DOHH2 (cell line): ENCODE measurements at regions not wholly inside any gene's neighbourhood (a gene's known extent, or its start where the extent isn't known, plus 50 kb on each side); places are given as distances from the start of the nearest gene placed in this dataset.

Source experiments
- H3F3A ChIP-seq: fragments of 200-600 bp; sonication (generic), shearing (Covaris generic); 2 replicates; pipeline ENCODE4 v1.6.0; 2016; ENCODE audit warnings: antibody characterized with exemption, mild to moderate bottlenecking; ENCODE audit not compliant: control insufficient read depth, insufficient read depth
- H3K27ac ChIP-seq: fragments of 200-600 bp; sonication (generic); 2 replicates; pipeline ENCODE4 v1.5.1; 2014; ENCODE audit warnings: low read depth, mild to moderate bottlenecking, low read length, moderate library complexity
- H3K27me3 ChIP-seq: fragments of 200-600 bp; sonication (generic); 2 replicates; pipeline ENCODE4 v1.6.1; 2014; ENCODE audit warnings: mild to moderate bottlenecking, low read length, mixed read lengths; ENCODE audit not compliant: control insufficient read depth
- H3K36me3 ChIP-seq: fragments of 200-600 bp; sonication (generic); 2 replicates; pipeline ENCODE4 v1.6.1; 2014; ENCODE audit warnings: mild to moderate bottlenecking, low read length, moderate library complexity, mixed read lengths; ENCODE audit not compliant: control insufficient read depth
- H3K4me1 ChIP-seq: fragments of 200-600 bp; sonication (generic); 2 replicates; pipeline ENCODE4 v1.6.1; 2014; ENCODE audit warnings: mild to moderate bottlenecking, low read length, mixed read lengths; ENCODE audit not compliant: control insufficient read depth
- H3K4me2 ChIP-seq: fragments of 200-600 bp; sonication (generic); 2 replicates; pipeline ENCODE4 v1.6.0; 2014; ENCODE audit warnings: mild to moderate bottlenecking, low read length, moderate library complexity
- H3K4me3 ChIP-seq: fragments of 200-600 bp; sonication (generic); 2 replicates; pipeline ENCODE4 v1.5.1; 2014; ENCODE audit warnings: mild to moderate bottlenecking, low read length, mixed read lengths
- H3K79me2 ChIP-seq: fragments of 200-600 bp; sonication (generic); 2 replicates; pipeline ENCODE4 v1.6.1; 2014; ENCODE audit warnings: mild to moderate bottlenecking, low read length, mixed read lengths; ENCODE audit not compliant: control insufficient read depth
- H3K9me2 ChIP-seq: fragments of 200-600 bp; sonication (generic); replicated peaks from 2 replicates; pipeline ENCODE4 v1.6.1; 2014; ENCODE audit warnings: mild to moderate bottlenecking, low read length, mixed read lengths; ENCODE audit not compliant: control insufficient read depth
- H3K9me3 ChIP-seq: fragments of 200-600 bp; sonication (generic); 2 replicates; pipeline ENCODE4 v1.6.1; 2014; ENCODE audit warnings: antibody characterized with exemption, low read length, mixed read lengths; ENCODE audit not compliant: control insufficient read depth, insufficient read depth
- H4K20me1 ChIP-seq: fragments of 200-600 bp; sonication (generic); 2 replicates; pipeline ENCODE4 v1.6.0; 2014; ENCODE audit warnings: low read depth, mild to moderate bottlenecking, antibody characterized with exemption, low read length, moderate library complexity; ENCODE audit not compliant: control insufficient read depth, insufficient read depth
- CTCF ChIP-seq: fragments of 200-600 bp; sonication (generic); IDR thresholded peaks from one replicate; pipeline ENCODE4 v1.5.1; 2014; ENCODE audit warnings: antibody characterized with exemption, mild to moderate bottlenecking, low read depth, low read length; ENCODE audit not compliant: poor library complexity, severe bottlenecking
- EZH2phosphoT487 ChIP-seq: fragments of 200-600 bp; sonication (generic); IDR thresholded peaks from 2 replicates; pipeline ENCODE4 v1.6.1; 2017; ENCODE audit warnings: borderline replicate concordance, mild to moderate bottlenecking, antibody characterized with exemption, low read length, moderate library complexity, mixed read lengths

GRCh38 chr2:147614471-147614870, 230.4 kb upstream of the ACVR2A start:
- no peak overlapping the region for H3K27ac ChIP-seq
- H4K20me1 ChIP-seq = no peaks in the 10 kb centered on the region
- no peaks in the 10 kb centered on the region for H3K79me2 ChIP-seq
- TF ChIP-seq EZH2phosphoT487 (no peak), CTCF (no peak)
- no peaks in the 10 kb centered on the region for H3K9me2 ChIP-seq
- no peaks in the 10 kb centered on the region for H3K9me3 ChIP-seq
- H3K4me1 ChIP-seq = no peaks in the 10 kb centered on the region
- H3K4me3 ChIP-seq = no peak overlapping the region
- H3K36me3 ChIP-seq = no peaks in the 10 kb centered on the region
- H3F3A ChIP-seq = no peaks in the 10 kb centered on the region
- no peak overlapping the region for H3K4me2 ChIP-seq
- no peaks in the 10 kb centered on the region for H3K27me3 ChIP-seq

- H3K4me1 ChIP-seq = no peaks in the 10 kb centered on the region
- H3K9me2 ChIP-seq = no peaks in the 10 kb centered on the region
- H3K36me3 ChIP-seq = no peaks in the 10 kb centered on the region
- TF ChIP-seq EZH2phosphoT487 (no peak), CTCF (no peak)
- no peaks in the 10 kb centered on the region for H4K20me1 ChIP-seq
- no peak overlapping the region for H3K4me3 ChIP-seq
- no peaks in the 10 kb centered on the region for H3K27me3 ChIP-seq
- no peaks in the 10 kb centered on the region for H3K9me3 ChIP-seq
- no peak overlapping the region for H3K27ac ChIP-seq
- H3K79me2 ChIP-seq = no peaks in the 10 kb centered on the region
- no peaks in the 10 kb centered on the region for H3F3A ChIP-seq
- H3K4me2 ChIP-seq = no peak overlapping the region
Measured at GRCh38 chr2:147610496-147611040, 234.3 kb upstream of the ACVR2A start.

GRCh38 chr2:147609301-147609700, 235.5 kb upstream of the ACVR2A start:
- no peaks in the 10 kb centered on the region for H3K9me3 ChIP-seq
- TF ChIP-seq CTCF = no peak
- no peak for TF ChIP-seq EZH2phosphoT487
- H3K27me3 ChIP-seq = no peaks in the 10 kb centered on the region
- no peaks in the 10 kb centered on the region for H3F3A ChIP-seq
- no peaks in the 10 kb centered on the region for H3K36me3 ChIP-seq
- no peak overlapping the region for H3K4me3 ChIP-seq
- H3K27ac ChIP-seq = no peak overlapping the region
- no peaks in the 10 kb centered on the region for H4K20me1 ChIP-seq
- H3K9me2 ChIP-seq = no peaks in the 10 kb centered on the region
- no peak overlapping the region for H3K4me2 ChIP-seq
- no peaks in the 10 kb centered on the region for H3K4me1 ChIP-seq
- H3K79me2 ChIP-seq = no peaks in the 10 kb centered on the region
